ENCODE measurements at regions not wholly inside any gene's neighbourhood (a gene's known extent, or its start where the extent isn't known, plus 50 kb on each side); places are given as distances from the start of the nearest gene placed in this dataset.

DNA sequence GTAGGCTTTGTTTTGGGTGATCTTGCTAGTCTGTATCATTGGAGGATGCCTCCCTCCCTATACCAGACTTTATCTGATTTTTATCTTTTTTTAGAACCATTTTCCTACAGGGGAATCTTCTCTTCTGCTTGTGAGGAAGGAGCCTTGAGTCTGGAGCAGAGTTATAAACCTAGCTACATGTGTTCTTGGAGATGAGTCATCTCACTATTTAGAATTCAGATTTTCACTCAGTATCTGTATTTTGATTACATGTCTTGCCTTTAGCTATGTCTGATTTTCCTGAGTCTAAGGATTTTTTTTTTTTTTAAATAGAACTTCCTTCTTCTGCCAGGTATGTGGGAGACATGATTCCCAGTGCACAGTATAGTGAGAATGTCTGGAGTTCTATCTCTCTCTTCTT, 211.6 kb upstream of the MBL2 start:
- H3K4me1 ChIP-seq, result no peaks in the 10 kb centered on the region
- H3K36me3 ChIP-seq (replicated peaks), result no peaks in the 10 kb centered on the region
- in situ Hi-C loops (cut with MboI; ENCODE audit: low sequenced_read_pairs), result no loop called here
- no peak overlapping the region for H3K4me3 ChIP-seq
- no peaks in the 10 kb centered on the region for H3K27me3 ChIP-seq (ENCODE audit: low read depth)
- H3K9me3 ChIP-seq, result no peaks in the 10 kb centered on the region
- no peak for DNase-seq (ENCODE audit: low spot score in 2 of 2)

DNA sequence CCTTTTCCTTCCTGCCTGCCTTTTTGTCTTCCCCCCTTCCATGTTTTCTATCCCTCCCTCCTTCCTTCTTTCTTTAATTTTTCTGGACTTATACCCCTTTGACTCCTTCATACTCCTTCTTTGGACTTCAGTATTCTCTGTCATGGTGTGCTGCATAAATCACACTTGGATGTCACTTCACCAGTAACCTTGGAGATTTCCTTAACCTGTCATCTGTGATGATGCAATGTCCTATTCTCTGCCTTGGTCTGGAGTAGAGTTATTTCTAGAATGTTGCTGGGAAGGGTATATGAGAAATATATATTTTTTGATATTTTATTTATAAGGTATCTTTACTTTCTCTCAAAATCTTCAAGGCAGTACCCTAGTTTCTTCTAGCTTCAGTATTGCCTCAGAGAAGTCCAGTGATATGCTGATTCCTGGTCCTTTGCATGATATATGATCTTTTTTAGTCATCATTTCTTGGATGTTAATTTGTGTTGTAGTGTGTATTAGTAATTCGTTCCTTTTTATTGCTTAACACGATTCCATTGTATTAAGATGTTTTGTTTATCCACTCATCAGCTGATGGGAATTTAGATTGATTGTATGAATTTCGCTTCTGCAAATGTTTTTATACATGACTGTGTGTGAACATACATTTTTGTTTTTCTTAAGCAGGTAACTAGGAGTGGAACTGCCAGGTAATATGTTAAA, 206.9 kb upstream of the MBL2 start:
- H3K4me1 ChIP-seq, result no peaks in the 10 kb centered on the region
- H3K36me3 ChIP-seq (replicated peaks), result no peaks in the 10 kb centered on the region
- no peaks in the 10 kb centered on the region for H3K27me3 ChIP-seq (ENCODE audit: low read depth)
- in situ Hi-C loops (cut with MboI; ENCODE audit: low sequenced_read_pairs), result no loop called here
- no peak for DNase-seq (ENCODE audit: low spot score in 2 of 2)
- H3K9me3 ChIP-seq, result peaks cover under 1% of the 10 kb centered on the region; the same call in 1 of the 2 replicates
- H3K4me3 ChIP-seq, result no peak overlapping the region

DNA sequence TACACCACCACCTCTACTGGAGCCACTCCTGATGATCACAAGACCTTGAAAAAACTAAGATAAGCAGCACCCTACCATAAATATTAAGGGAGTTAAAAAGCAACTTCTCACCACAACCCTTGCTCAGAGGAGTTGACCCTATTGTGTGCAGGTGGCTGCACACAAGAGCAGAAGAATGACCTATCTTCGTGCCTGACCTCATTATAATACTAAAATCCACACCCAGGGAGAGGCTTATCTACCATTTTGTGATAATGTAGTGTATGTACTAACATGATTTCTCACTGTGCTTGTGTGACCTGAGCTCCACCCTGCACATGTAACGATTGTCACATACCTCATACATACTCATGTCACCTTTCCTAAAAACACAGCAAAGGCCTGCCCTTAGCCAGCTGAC, 205.0 kb upstream of the MBL2 start:
- in situ Hi-C loops (cut with MboI; ENCODE audit: low sequenced_read_pairs), result no loop called here
- H3K27me3 ChIP-seq (ENCODE audit: low read depth), result no peaks in the 10 kb centered on the region
- peaks cover 4% of the 10 kb centered on the region; the same call in 1 of the 2 replicates for H3K9me3 ChIP-seq
- H3K36me3 ChIP-seq (replicated peaks), result no peaks in the 10 kb centered on the region
- no peaks in the 10 kb centered on the region for H3K4me1 ChIP-seq
- no peak for DNase-seq (ENCODE audit: low spot score in 2 of 2)
- H3K4me3 ChIP-seq, result no peak overlapping the region

DNA sequence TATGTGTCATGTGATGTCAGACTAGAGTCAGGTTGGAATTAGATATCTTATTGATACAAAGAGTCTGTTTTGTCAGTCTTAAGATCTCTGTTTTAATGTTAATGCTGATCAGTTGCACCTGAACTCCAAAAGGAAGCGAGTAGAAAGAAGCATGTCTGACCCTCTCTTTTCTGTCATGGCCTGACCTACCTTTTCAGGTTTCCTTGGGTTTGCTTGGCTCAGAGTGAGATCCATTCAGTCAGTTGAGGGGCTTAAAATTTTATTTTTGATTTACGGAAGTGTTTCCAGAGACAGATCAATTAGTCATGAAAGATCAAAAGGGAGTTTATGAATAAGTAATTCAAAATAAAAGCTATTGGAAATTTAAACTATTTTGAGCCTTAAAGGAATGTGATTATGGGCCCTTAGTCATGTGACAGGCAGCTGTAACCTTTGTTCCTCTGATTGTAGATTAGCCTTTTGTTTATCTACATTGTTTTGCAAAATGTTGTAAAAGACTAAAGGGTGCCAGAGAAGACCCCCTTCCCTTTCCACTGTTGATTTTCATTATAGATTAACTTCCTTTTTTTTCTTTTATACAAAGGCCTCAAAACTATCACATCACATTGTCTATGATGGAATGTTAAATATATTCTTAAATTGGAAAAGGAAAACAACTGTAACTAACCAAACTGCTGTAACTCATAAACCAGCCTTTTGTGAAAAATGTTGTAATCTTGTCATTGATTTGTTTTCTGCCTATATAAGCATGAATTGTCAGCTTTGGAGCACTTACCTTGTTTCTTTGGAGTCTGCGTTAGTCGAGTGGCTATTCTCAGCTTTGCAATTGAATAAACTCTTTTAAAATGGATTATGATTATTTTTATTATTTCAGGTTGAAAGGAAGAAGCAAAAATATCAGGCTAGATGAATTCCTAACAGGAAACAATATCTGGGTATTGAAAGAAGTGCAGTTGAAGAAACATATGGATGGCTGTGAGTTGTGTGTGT, 195.5 kb upstream of the MBL2 start:
- Histone ChIP-seq H3K27me3 (ENCODE audit: low read depth) (no peaks in the 10 kb centered on the region), H3K4me3 (no peak overlapping the region), H3K9me3 (no peaks in the 10 kb centered on the region), H3K4me1 (peaks cover 17% of the 10 kb centered on the region), H3K36me3 (replicated peaks) (no peaks in the 10 kb centered on the region)
- DNase-seq (ENCODE audit: low spot score in 2 of 2), result peak in 1 of 2 experiments; percentile 24
- in situ Hi-C loops (cut with MboI; ENCODE audit: low sequenced_read_pairs), result no loop called here

DNA sequence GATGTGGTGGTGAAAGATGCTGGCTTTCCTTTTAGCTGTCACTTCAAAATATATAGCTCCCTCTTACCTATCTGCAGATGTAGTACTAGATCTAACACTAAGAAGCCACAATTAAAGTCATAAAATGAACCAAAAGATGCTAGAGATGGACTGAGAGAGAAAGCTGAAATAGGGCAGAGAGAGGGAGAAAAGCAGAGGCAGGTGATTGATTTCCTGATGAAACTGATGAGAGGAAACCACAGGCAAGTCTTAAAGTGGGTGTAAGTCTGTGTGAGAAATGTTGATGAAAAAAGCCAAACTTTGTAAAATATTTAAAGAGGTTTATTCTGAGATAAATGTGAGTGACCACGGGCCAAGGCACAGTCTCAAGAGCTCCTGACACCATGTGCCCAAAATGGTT, 194.3 kb upstream of the MBL2 start:
- in situ Hi-C loops (cut with MboI; ENCODE audit: low sequenced_read_pairs), result no loop called here

DNA sequence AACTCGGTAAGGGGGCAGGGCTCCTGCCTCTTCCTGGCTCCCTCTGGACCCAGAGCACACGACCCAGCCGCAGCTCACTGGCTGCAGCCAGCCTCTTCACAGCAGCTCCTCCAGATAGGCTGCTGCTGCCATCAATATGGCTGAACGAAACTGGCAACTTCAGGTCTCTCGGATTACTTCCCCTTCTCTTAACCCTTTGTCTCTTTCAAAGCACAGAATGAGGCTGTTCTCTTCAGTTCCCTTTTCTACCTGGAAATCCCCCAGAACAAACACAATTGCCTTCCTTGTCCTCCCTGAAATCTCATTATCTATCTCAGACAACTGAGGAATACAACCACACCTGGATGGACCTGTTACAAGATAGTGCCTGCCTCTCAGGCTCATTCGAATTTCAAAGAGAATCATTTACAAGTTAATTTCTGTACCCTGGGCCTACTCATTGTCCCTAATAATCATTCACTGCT, 193.4 kb upstream of the MBL2 start:
- no peak for DNase-seq (ENCODE audit: low spot score in 2 of 2)
- Histone ChIP-seq H3K4me1 (peaks cover 17% of the 10 kb centered on the region), H3K4me3 (no peak overlapping the region), H3K36me3 (replicated peaks) (no peaks in the 10 kb centered on the region), H3K9me3 (no peaks in the 10 kb centered on the region), H3K27me3 (ENCODE audit: low read depth) (no peaks in the 10 kb centered on the region)
- in situ Hi-C loops (cut with MboI; ENCODE audit: low sequenced_read_pairs), result no loop called here

More for the DNA sequence above, 194.3 kb upstream of the MBL2 start:
- DNase-seq (ENCODE audit: low spot score in 2 of 2), result no peak
- Histone ChIP-seq H3K9me3 (no peaks in the 10 kb centered on the region), H3K27me3 (ENCODE audit: low read depth) (no peaks in the 10 kb centered on the region), H3K36me3 (replicated peaks) (no peaks in the 10 kb centered on the region), H3K4me3 (no peak overlapping the region), H3K4me1 (peaks cover 17% of the 10 kb centered on the region)

DNA sequence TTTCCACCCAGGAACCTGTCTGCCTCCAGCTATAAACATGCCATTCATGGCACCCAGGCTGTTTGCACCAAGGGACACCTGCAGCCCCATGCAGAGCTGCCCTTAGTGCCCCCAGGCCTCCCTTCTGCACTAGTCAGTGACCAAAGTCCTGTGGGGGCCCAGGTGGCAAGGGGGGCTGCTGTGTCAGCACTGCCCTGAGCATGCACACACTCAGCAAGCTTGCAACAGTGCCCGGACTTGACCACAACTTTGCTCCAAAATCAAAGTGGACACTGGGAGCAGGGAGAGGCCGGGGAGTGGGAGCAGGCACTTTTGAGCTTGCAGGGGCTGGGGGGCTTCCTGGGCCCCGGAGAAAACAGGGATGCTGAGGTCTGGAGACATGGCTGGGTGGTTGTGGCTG, 192.9 kb upstream of the MBL2 start:
- Histone ChIP-seq H3K4me1 (peaks cover 17% of the 10 kb centered on the region), H3K9me3 (no peaks in the 10 kb centered on the region), H3K36me3 (replicated peaks) (no peaks in the 10 kb centered on the region), H3K27me3 (ENCODE audit: low read depth) (0 out of 2 replicates have a peak, but pooled peaks cover under 1% of the 10 kb centered on the region), H3K4me3 (no peak overlapping the region)
- in situ Hi-C loops (cut with MboI; ENCODE audit: low sequenced_read_pairs), result no loop called here
- DNase-seq (ENCODE audit: low spot score in 2 of 2), result no peak

DNA sequence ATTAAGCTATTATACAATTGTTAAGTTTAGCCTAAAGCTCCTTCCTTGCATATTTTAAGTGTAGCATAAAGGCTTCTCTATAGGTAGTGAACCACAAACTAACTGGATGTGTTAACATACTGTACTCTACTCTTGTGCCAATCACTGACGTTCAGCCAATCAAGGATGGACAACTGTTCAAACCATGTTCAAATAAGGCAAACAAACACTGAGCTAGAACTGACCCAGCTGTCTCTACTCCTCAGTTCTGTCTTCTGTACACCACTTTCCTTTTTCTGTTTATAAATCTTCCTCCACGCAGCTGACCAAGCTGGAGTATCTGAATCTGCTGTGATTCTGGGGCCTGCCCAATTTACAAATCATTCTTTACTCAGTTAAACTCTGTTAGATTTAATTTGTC, 188.7 kb upstream of the MBL2 start:
- no peaks in the 10 kb centered on the region for H3K36me3 ChIP-seq (replicated peaks)
- in situ Hi-C loops (cut with MboI; ENCODE audit: low sequenced_read_pairs), result no loop called here
- no peaks in the 10 kb centered on the region for H3K9me3 ChIP-seq
- H3K4me3 ChIP-seq, result no peak overlapping the region
- peaks cover 2% of the 10 kb centered on the region; the same call in 1 of the 2 replicates for H3K4me1 ChIP-seq
- no peak for DNase-seq (ENCODE audit: low spot score in 2 of 2)
- H3K27me3 ChIP-seq (ENCODE audit: low read depth), result 0 out of 2 replicates have a peak, but pooled peaks cover 3% of the 10 kb centered on the region

DNA sequence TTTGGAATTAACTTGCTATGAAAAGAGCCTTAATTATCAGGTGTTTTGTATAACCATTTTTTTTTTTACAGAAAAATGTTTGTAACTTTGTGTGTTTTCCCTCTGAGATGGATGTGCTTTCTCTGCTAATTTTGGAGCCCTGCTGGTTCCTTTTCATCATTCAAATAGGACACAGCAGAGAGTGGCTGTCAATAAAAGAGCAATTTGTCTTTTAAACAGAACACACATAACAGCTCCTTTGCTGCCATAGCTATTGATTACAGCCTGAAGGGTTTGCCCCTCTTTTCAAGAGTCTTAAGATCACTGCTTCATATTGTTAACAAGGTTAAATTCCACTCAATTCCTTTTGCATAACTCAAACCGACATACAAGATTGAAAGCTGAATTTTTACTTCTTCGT, 187.2 kb upstream of the MBL2 start:
- H3K9me3 ChIP-seq, result no peaks in the 10 kb centered on the region
- DNase-seq (ENCODE audit: low spot score in 2 of 2), result no peak
- no peaks in the 10 kb centered on the region for H3K36me3 ChIP-seq (replicated peaks)
- peaks cover 2% of the 10 kb centered on the region; the same call in 1 of the 2 replicates for H3K4me1 ChIP-seq
- no peak overlapping the region for H3K4me3 ChIP-seq
- in situ Hi-C loops (cut with MboI; ENCODE audit: low sequenced_read_pairs), result no loop called here
- 0 out of 2 replicates have a peak, but pooled peaks cover 3% of the 10 kb centered on the region for H3K27me3 ChIP-seq (ENCODE audit: low read depth)

DNA sequence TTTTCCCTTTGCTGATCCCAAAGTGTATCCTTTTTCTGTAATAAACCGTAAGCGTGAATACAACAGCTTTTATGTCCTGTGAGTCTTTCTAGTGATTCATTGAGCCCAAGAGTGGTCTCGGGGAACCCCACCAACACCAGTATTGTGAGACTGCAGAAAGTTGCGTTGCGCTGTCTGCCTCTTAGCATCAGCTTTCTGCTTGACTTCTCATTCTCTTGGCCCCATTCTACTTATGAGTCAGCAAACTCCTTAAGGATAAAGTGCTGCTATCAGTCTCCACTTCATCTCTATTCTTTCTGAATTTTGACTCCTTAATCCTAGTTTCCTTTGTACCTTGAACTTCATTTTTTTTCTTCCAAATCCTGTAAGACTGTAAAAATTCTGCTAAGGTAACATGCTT, 184.3 kb upstream of the MBL2 start:
- Histone ChIP-seq H3K27me3 (ENCODE audit: low read depth) (0 out of 2 replicates have a peak, but pooled peaks cover 3% of the 10 kb centered on the region), H3K9me3 (no peaks in the 10 kb centered on the region), H3K4me1 (no peaks in the 10 kb centered on the region), H3K4me3 (no peak overlapping the region), H3K36me3 (replicated peaks) (no peaks in the 10 kb centered on the region)
- in situ Hi-C loops (cut with MboI; ENCODE audit: low sequenced_read_pairs), result no loop called here
- DNase-seq (ENCODE audit: low spot score in 2 of 2), result no peak

DNA sequence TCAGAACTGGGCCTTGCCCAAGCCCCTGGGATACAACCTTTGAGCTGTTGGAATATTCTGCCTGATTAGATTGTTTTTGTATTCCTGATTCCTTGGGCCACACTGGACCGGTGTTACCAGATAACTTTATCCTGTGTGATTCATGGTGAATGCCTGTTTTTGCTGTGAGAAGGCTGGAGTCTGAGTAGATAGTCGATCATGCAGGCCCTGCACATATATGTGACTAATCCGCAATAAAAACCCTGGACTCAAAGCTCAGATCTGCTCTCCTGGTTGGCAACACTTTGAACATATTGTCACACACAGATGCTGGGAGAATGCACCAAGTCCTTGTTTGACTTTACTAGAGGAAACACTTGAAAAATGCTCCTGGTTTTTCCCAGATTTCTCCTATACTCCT, 183.9 kb upstream of the MBL2 start:
- DNase-seq (ENCODE audit: low spot score in 2 of 2), result no peak
- H3K27me3 ChIP-seq (ENCODE audit: low read depth), result 0 out of 2 replicates have a peak, but pooled peaks cover 3% of the 10 kb centered on the region
- H3K9me3 ChIP-seq, result no peaks in the 10 kb centered on the region
- H3K4me3 ChIP-seq, result no peak overlapping the region
- in situ Hi-C loops (cut with MboI; ENCODE audit: low sequenced_read_pairs), result no loop called here
- no peaks in the 10 kb centered on the region for H3K36me3 ChIP-seq (replicated peaks)
- no peaks in the 10 kb centered on the region for H3K4me1 ChIP-seq

DNA sequence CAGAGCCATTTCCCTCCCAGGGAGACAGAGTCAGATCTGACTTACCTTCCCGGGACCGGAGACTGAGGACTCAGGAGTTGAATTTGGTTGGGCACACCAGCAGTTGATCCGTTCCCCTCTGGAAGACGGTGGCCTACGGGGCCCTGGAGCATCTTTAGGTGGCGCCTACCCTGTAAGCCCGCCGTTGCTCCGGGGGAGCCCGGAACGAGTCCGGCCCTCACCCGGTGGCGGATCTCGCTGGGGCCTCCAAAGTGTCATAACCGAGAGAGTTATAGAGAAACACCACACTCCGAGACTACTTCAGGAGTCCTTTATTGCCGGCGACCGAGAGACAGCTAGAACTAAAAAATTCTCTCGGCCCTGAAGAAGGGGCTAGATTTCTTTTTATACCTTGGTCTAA, 182.8 kb upstream of the MBL2 start:
- no peaks in the 10 kb centered on the region for H3K36me3 ChIP-seq (replicated peaks)
- in situ Hi-C loops (cut with MboI; ENCODE audit: low sequenced_read_pairs), result no loop called here

DNA sequence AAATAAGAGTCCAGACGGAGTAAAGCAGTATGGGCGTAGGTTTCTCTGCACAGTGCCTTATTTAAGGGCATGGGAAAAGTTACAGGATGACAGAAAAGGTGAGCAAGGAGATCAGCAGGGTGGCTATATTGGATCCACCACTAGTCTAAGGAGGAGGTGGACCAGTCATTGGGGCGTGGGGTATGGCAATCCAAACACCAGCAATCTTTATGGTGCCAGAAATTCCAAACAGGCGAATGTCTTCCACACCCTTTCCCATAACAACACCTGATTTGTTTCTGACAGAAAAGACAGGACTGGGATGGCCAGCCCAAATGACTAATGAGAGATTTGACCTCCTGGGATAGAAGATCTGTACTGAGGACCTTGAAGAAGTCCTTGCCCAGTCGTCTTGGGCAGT, 181.8 kb upstream of the MBL2 start:
- no peak for DNase-seq (ENCODE audit: low spot score in 2 of 2)
- Histone ChIP-seq H3K4me3 (no peak overlapping the region), H3K36me3 (replicated peaks) (no peaks in the 10 kb centered on the region), H3K27me3 (ENCODE audit: low read depth) (no peaks in the 10 kb centered on the region), H3K4me1 (no peaks in the 10 kb centered on the region), H3K9me3 (no peaks in the 10 kb centered on the region)
- in situ Hi-C loops (cut with MboI; ENCODE audit: low sequenced_read_pairs), result no loop called here

More for the DNA sequence above, 182.8 kb upstream of the MBL2 start:
- Histone ChIP-seq H3K4me1 (no peaks in the 10 kb centered on the region), H3K27me3 (ENCODE audit: low read depth) (0 out of 2 replicates have a peak, but pooled peaks cover under 1% of the 10 kb centered on the region), H3K9me3 (no peaks in the 10 kb centered on the region), H3K4me3 (no peak overlapping the region)
- DNase-seq (ENCODE audit: low spot score in 2 of 2), result no peak

Data from HAP-1 (cell line).